GM18507 (cell line): ENCODE measurements at regions not wholly inside any gene's neighbourhood (a gene's known extent, or its start where the extent isn't known, plus 50 kb on each side); places are given as distances from the start of the nearest gene placed in this dataset.
"Not testable (repeated sequence)": the region's sequence is repeated elsewhere in the genome, so short reads cannot be mapped to it uniquely, and the experiment has no call there.

Experiments used
- DNase-seq: peaks from one replicate; pipeline ENCODE4 v3.0.0; 2011; ENCODE audit warnings: low read depth; ENCODE audit not compliant: insufficient read length; ENCODE audit errors: extremely low spot score
- FAIRE-seq: peaks from 2 replicates; lab custom pipeline; 2011; peaks lifted over from hg19 to GRCh38; lab: Jason Lieb, UNC

GRCh38 chr7:145350334-145350733 lies 514.5 kb upstream of the TPK1 start:
- FAIRE-seq (no peak), DNase-seq (no peak)

- not testable (repeated sequence) for FAIRE-seq, DNase-seq
Measured at GRCh38 chr7:145349452-145349851, 513.6 kb upstream of the TPK1 start.

GRCh38 chr7:145347271-145347670 lies 511.4 kb upstream of the TPK1 start:
- FAIRE-seq, result no peak

GRCh38 chr7:145339319-145339718 lies 503.5 kb upstream of the TPK1 start:
- DNase-seq, result no peak

More at GRCh38 chr7:145347271-145347670, 511.4 kb upstream of the TPK1 start:
- no peak for DNase-seq

DNA sequence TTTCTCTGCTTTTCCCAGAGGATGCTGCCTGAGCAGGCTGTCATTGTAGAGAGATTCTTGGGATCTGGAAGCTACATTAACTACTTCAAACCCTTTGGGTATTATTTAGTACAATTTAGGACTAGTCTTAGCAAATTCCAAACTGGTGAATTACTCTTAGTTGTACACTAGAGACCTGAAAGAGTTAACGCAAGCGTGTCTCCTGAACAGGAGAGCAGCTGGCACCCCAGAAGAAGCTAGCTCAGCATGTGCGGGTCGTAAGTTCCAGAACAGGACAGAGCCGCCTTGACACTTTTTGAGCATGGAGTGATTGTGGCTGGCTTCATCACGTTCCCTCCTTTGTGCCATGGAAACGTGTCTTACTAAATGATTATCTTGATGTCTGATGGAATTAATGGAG lies 495.7 kb upstream of the TPK1 start:
- DNase-seq (no peak), FAIRE-seq (no peak)

More at GRCh38 chr7:145339319-145339718, 503.5 kb upstream of the TPK1 start:
- FAIRE-seq, result no peak

- FAIRE-seq, result no peak
- no peak for DNase-seq
Measured at GRCh38 chr7:145331076-145331475, 495.2 kb upstream of the TPK1 start.

DNA sequence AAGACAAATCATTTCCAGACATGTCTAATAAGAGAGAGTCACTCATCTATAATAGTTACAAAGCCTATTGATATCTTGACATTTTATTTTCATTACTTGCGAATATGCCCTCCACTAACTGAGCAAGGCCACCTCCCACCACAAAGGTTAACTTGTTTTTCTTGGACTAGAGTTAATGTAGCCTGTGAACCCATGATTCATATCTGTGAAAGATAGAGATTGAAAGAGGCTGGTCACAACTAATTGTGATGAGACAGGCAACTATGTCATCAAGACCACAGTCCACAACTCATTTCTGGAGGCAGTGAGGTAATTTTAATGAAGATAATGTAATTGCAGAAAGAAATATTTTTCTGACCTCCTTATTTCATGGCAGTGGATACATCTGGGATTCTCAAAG lies 491.8 kb upstream of the TPK1 start:
- no peak for FAIRE-seq
- no peak for DNase-seq

GRCh38 chr7:145324081-145324480 lies 488.2 kb upstream of the TPK1 start:
- no peak for FAIRE-seq
- no peak for DNase-seq

GRCh38 chr7:145313551-145313950 lies 477.7 kb upstream of the TPK1 start:
- DNase-seq (no peak), FAIRE-seq (no peak)

DNA sequence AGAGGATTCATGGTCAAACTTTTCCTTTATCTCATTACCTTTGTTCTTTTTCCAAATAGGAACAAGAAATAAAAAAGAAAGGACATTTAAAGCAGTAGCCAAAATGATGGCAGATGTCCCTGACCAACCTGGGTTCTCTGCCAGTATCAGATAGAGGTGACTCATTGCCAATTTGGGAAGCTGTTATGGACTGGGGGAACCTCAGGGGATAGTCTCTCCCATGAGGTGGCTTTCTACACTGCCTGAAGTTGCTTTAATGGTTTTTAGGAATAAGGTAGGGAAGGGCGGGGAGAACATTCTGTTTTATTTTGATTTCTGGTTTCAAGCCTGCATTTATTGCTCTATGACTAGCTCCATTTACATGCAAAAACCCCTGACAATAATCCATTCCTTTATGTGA lies 457.9 kb upstream of the TPK1 start:
- FAIRE-seq (no peak), DNase-seq (no peak)

DNA sequence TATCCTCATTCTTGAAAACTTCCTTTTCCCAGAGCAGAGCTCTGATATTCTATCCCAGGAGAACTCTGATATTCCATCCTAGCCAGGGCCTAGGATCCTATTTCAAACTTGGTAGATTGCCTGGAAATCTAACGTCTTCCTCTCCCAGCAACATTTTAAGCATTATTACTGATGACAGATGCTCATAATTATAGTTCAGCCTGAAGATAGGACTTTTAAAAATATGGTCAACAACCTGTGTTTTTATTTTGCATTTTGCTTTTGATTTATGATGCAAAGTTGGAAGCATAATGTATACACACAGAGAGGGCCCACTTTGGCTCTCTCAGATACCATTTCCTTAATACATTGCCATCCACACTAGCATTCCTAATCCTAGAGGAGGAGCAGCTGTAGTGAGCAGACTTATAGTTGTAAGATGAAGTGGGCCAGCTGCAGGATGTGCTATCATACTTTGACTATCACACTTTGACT lies 457.4 kb upstream of the TPK1 start:
- FAIRE-seq, result no peak
- no peak for DNase-seq

GRCh38 chr7:145289384-145289783 lies 453.5 kb upstream of the TPK1 start:
- DNase-seq, result no peak
- FAIRE-seq, result no peak

DNA sequence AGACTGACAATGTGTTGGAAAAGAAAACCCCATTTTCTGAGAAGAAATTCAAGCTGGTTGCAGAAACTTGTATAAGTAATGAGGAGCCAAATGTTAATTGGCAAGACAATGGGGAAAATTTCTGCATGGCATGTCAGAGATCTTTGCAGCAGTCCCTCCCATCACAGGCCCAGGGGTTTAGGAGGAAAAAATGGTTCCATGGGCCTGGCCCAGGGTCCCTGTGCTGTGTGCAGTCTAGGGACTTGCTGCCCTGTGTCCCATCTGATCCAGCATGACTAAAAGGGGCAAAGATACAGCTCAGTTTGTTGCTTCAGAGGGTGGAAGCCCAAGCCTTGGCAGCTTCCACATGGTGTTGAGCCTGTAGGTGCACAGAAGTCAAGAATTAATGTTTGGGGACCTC lies 440.3 kb upstream of the TPK1 start:
- FAIRE-seq (no peak), DNase-seq (no peak)

DNA sequence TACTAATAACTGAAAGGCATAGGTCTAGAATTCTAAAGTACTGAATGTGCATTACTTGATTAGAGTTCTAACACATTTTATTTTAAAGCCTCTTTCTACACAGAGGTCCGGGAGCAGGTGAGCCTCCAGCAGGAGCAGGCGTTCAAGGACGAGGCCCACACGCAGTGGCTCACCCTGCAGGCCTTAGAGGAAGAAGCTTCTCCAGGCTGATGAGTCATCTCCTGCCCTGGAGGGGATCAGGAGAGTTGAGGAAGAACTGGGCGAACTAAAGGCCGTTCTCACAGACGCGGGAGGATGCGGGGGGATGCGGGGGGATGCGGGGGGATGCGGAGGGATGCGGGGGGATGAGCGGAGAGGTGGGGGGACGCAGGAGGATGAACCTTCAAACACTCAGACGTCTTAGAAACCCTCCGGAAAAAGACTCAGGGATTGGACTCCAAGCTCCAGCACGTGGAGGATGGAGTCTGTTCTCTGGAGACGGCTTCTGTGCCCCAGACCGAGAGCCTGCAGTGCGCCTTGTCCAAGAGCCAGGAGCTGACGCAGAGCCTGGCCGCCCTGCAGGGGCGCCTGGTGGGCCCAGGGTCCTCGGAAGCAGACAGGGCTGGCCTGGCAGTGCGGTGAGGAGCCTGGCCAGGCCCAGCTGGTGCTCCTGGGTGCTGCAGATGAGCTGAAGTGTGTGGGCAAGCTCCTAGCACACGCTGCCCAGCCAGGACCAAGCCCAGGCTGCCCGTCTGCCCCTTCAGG lies 433.7 kb upstream of the TPK1 start:
- FAIRE-seq, result no peak
- no peak for DNase-seq

DNA sequence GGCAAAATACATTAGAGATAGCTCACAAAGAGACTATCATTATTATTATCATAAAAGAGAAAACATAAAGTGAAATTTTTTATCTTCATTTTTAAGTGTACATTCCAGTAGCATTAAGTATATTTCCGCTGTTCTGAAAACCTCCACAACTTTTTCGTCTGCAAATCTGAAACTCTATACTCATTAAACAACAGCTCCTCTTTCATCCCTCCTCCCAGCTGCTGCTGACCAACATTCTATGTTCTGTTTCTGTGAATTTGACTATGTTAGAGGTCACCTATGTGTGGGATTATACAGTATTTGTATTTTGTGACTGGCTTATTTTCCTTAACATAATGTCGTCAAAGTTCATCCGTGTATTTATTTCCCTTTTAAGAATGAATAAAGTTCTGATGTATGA lies 429.3 kb upstream of the TPK1 start:
- no peak for DNase-seq
- FAIRE-seq, result no peak

- DNase-seq, result no peak
- no peak for FAIRE-seq
Measured at GRCh38 chr7:145263886-145264285, 428.0 kb upstream of the TPK1 start.

GRCh38 chr7:145252031-145252430 lies 416.2 kb upstream of the TPK1 start:
- FAIRE-seq, result no peak
- no peak for DNase-seq

- no peak for DNase-seq
- no peak for FAIRE-seq
Measured at GRCh38 chr7:145224775-145225174, 388.9 kb upstream of the TPK1 start.

GRCh38 chr7:145219461-145219860 lies 383.6 kb upstream of the TPK1 start:
- DNase-seq (no peak), FAIRE-seq (no peak)

DNA sequence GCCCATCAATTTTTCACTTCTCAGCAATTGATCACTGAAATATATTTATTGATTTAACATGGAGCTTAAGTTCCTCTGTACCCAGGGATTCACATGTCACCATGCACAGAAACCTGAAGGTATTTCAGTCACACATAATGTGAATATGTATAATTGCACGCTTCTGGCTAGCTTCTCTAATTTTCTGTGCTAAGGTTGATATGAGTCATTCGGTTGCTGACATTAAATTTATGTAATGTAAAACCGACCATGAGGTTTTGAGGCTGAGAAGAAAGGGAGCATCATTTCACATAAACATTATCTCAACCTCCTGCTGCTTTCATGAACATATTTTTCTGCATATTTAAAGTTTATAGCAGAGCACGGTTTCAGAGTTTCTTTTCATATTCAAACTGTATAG lies 381.0 kb upstream of the TPK1 start:
- DNase-seq, result no peak
- FAIRE-seq, result no peak

DNA sequence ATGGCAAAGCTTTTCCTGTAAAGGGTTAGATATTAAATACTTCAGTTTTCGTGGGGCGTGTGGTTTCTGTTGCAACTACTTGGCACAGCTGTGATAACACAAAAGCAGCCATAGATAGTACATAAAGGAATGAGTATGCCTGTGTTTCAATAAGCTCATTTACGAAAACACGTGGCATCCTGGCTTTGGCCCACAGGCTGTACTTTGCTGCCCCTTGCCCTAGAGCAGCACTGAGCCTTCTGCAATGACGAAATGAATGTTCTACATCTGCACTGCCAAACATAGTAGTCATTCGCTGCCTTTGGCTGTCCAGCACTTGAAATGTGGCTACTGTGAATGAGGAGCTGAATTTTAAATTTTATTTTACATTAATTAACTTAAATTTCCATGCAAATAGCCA lies 376.2 kb upstream of the TPK1 start:
- FAIRE-seq (no peak), DNase-seq (no peak)

DNA sequence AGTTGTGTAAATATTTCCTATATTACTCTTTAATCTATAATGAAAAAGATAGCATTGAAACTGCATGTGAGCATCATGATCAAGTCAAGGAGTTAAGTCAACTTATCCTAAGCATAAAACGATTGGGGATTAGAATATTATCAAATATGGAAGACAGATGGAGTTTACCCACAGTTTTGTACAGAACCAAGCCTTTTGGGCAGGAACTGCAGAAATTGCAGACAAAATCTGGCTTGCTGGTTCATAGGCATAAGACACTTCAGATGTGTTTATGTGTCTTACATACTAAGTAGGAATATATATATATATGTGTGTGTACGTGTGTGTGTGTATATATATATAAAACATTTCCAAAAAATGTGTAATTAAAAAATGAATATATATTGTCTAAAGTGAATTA lies 375.4 kb upstream of the TPK1 start:
- no peak for FAIRE-seq

More for the DNA sequence above, 375.4 kb upstream of the TPK1 start:
- DNase-seq, result no peak
